Fibroblast of lung (primary cell): ENCODE measurements at regions not wholly inside any gene's neighbourhood (a gene's known extent, or its start where the extent isn't known, plus 50 kb on each side); places are given as distances from the start of the nearest gene placed in this dataset.

Experiments
- CTCF ChIP-seq, 2 donors: IDR thresholded peaks in 1 of 2; conservative IDR thresholded peaks in 1 of 2; 1 replicate in 1 of 2; 2 replicates in 1 of 2; pipeline ENCODE4 v1.5.1; 2011 to 2012; ENCODE audit warnings: low read length in 2 of 2, control low read depth in 1 of 2, inconsistent platforms in 1 of 2, low read depth in 1 of 2, mild to moderate bottlenecking in 1 of 2
- EZH2 ChIP-seq: IDR thresholded peaks from 2 replicates; pipeline ENCODE4 v1.5.1; 2012; ENCODE audit warnings: low read length, control low read depth, mild to moderate bottlenecking; ENCODE audit errors: missing control alignments

- TF ChIP-seq CTCF (conservative IDR thresholded peaks at IDR 0.05 in 1 of 2, IDR thresholded peaks at IDR 0.05 in 1 of 2; ENCODE audit: low read depth in 1 of 2, low read length in 2 of 2) (no peak), EZH2 (no peak)
Observed at GRCh38 chr21:22754746-22755145, 1756.5 kb downstream of the NCAM2 start.
